UCSD-AML1 (cell line): ENCODE measurements at regions not wholly inside any gene's neighbourhood (a gene's known extent, or its start where the extent isn't known, plus 50 kb on each side); places are given as distances from the start of the nearest gene placed in this dataset.
"Not testable (repeated sequence)": the region's sequence is repeated elsewhere in the genome, so short reads cannot be mapped to it uniquely, and the experiment has no call there.

Source experiments
- DNase-seq: peaks from one replicate; lab custom pipeline; 2025; ENCODE audit not compliant: unreplicated experiment; lab: John Stamatoyannopoulos, UW

DNA sequence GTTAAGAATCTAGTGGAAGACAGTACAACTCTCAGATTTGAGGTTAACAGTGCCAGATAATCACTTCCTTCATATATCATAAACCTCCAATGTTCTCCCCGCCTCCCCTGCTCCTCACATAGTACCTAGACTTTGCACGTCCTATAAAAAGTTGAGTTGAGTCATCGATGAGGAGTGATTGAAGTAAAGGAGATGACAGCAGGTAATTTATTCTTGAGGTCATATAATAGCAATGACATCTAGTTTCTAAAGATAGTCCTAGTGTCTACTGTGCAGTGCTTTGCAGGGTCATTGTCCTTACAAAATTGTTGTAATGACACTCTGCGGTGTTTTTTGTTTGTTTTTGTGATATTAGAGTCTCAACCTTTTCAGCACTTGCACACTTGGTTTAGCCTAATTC lies 510.5 kb upstream of the LRFN5 start:
- DNase-seq: no peak

DNA sequence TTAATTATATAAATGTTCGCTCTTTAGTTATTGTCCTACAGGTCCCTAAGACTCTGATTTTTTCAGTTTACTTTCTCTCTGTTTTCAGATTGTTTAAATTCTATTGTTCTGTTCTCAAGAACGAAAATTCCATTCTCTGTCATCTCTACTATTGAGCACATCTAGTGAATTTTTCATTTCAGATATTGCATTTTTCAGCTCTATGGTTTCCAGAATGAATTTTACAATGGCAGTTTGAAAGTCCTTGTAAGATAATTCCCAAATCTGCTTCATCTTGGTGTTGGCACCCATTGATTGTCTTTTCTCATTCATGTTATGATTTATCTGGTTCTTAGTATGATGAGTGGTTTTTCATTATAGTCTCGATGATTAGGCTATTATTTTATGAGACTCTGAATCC lies 519.6 kb upstream of the LRFN5 start:
- no peak for DNase-seq

DNA sequence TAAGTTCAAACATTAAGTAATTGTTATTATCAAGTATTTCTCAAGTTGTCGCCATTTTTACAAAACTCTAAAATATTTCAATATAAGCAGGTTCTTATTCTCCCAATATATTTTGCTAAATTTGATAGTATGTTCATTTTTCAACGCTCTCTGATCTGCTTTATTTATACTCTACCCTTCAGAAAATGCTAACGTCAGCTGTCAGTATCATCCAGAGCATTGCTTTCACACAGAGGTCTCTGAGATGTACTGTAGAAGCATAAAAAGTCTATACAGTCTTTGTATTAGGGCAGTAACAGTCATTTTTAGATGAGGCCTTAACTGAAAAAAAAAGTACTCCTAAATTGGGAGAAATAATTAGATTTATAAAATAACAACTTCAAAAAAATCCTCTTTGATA lies 533.1 kb upstream of the LRFN5 start:
- no peak for DNase-seq

DNA sequence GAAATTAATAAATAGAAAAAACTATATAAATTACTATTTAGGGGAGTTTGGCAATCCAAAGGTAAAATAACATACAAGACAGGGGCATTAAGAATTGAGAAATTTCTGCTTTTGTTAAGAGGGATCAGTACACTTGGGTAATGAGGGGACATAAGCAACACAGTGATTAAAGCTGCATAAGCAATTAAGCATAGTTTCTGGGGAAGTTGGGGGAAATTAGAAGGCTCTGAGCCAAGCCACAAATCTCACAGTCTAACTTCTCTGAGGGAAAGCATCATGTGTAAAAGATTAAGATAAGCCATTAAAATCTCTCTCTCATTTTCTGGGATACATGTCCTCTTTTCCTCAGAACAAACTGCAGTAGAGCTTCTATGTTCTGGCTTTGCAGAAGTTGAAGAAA lies 533.9 kb upstream of the LRFN5 start:
- no peak for DNase-seq

DNA sequence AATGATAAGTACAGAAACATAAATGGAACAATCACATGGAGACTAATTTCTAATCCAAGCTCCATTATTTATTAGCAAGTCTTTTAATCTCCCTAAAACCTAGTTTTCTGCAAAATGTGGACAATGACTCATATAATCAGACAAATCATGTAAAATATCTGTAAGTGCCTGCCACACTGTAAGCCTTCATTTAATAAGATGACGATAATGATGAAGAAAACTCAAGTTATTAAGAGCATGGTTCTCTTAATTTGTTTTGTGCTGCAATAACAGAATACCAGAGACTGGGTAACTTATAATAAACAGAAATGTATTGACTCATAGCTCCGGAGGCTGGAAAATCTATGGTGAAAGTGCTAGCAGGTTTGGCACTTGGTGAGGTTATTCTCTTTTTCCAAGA lies 535.3 kb upstream of the LRFN5 start:
- no peak for DNase-seq

DNA sequence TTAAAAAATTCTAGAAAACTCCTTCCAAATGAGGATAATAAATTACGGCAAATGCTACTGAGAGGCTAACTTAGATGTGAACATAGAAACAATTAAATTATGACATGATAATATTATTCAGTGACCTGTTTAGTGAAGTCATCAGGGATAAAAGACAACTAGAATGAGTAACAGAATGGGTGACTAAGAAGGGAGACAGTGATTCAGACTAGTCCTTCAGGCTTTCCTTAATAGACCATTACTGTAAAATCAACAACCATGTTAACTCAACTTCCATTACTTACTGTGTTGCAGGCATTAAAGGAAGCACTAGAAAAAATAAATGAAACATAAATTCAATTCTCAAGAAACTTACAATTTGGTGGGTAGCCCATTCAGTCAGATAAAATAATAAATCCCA lies 543.9 kb upstream of the LRFN5 start:
- DNase-seq: no peak

DNA sequence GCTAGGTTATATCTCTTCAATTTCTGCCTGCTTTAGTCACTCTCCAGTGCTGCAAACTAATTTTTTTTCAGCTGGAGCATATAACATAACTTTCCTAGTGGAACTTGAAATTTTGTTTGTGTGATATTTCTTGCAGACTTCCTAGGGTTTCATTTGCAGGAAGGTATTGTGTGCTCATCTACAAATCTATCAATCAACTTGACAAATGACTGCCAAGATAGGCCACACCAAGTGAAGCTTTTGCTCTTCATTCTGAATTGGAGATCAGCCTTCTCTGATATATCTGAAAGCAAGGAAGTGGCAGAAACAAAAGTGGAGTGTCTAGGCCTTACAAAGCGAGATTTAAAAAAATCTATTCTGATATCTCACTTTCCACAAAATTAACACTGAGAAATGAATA lies 551.1 kb upstream of the LRFN5 start:
- DNase-seq: no peak

DNA sequence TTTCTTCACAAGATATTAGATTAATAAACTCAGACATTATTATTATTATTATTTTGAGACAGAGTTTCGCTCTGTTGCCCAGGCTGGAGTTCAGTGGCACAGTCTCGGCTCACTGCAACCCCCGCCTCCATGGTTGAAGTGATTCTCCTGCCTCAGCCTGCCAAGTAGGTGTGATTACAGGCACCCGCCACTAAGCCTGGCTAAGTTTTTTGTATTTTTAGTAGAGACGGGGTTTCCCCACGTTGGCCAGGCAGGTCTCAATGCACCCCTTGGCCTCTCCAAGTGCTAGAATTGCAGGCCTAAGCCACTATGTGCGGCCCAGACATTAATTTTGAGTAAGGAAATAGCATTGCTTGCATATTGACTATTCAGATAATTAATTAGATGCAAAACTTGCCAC lies 554.9 kb upstream of the LRFN5 start:
- no peak for DNase-seq

DNA sequence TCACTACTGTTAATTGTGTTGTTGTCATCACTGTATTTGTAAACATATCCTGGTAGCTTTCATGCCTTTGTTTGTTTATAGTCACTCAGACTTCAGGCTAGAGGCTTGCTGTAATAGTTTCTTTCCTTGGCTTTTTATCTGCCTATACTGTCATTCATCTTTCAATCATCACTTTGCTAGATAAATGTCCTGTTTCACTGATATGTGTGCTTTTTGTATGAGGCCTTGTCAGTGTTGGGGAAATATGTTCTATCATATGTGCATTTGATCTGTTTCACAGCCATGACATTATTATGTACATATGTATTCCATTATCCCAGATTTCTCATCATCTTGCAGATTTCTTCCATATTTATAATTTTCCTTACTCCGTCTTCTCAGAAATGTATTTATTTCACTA lies 558.9 kb upstream of the LRFN5 start:
- no peak for DNase-seq

DNA sequence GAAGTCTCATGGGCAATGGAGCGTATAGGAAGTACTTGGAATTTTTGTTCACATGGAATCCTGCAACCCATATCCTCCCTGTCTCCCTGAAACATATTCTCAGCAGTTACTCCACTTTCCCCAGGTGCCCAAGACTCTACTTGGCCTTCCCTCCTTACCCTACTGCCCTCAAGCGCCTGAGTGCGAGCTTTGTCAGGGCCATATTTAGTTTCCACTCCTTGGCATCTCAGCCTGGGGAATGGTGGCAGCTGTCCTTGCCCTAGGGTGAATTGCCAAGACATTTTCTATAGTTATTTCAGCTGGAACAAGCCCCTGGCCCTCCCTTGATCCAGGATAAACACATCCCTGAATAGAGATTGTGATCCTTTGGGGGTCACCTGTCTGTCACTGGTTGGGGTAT lies 569.3 kb upstream of the LRFN5 start:
- no peak for DNase-seq

DNA sequence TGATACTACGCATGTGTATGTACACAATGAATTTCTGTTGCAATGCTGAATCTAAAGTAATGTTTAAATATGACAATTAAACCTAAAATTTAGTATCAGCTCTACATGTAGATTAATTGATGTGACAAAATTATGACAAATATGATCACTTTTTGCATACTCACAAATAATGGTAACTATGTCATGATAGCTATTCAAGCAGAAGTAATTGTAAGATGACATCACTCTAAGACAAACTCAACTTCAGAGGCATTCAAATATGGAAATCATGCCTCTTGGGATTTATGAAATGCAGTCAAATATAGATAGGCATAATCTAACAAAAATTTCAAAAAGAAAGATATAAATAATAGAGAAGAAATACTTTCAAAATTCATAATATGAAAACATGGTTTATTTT lies 571.7 kb upstream of the LRFN5 start:
- no peak for DNase-seq

DNA sequence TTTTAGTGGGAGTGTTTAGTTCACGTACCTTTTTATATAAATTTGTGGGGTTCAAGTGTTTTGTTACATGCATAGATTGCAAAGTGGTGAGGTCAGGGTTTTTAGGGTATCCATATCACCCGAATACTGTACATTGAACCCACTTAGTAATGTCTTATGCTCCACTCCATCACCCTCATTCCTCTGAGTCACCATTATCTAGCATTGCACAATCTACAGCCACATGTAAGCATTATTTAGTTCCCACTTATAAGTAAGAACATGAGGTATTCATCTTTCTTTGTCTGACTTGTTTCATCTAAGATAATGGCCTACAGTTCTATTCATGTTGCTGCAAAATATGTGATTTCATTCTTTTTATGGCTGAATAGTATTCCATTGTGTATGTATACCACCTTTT lies 583.7 kb upstream of the LRFN5 start:
- no peak for DNase-seq

DNA sequence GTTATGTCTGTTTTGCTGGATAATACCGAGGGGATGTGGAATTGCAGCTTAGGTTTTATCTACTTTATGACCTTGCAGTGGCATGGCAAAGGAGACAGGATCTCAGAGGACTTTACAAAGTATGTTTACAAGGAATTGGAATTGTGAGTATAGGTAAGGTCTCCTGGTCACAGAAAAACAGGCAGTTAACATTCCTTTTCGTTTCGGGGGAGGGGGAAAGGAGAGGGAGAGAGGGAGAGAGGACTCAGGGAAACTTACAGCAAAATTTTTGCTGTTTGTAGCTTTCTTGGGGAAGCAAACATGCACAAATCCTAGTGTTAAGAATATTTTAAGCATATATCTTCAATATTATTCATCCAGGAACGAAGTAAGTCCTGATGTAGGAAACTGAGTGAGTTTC lies 590.5 kb upstream of the LRFN5 start:
- no peak for DNase-seq

DNA sequence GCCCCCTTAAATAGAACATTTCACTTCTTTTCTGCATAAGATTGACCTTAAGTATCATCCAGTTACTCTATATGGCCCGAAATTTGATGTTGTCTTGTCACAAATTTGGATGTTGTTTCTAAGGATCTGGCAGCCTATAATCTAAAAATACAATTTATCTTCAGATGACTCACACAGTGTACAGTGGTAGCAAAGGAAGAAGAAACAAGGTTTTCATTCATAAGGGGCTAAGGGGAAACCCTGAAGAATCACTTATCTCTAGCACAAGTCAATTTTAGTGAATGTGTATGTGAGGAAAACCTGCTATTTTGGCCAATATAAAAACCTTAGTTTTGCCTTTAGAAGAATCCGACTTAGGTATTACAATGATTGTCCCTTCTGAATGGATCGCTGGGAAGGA lies 606.3 kb upstream of the LRFN5 start:
- DNase-seq: no peak

DNA sequence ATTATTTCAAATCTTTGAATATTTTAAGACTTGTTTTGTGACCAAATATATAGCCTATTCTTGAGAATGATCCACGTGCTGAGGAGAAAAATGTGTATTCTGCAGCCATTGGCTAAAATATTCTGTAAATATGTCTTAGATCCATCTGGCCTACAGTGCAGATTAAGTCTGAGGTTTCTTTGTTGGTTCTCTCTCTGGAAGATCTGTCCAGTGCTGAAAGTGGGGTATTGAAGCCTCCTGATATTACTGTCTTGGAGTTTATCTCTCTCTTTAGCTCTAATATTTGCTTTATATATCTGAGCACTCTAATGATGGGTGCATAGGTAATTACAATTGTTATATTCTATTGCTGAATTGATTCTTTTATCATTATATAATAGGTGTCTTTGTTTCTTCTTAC lies 617.4 kb upstream of the LRFN5 start:
- no peak for DNase-seq

DNA sequence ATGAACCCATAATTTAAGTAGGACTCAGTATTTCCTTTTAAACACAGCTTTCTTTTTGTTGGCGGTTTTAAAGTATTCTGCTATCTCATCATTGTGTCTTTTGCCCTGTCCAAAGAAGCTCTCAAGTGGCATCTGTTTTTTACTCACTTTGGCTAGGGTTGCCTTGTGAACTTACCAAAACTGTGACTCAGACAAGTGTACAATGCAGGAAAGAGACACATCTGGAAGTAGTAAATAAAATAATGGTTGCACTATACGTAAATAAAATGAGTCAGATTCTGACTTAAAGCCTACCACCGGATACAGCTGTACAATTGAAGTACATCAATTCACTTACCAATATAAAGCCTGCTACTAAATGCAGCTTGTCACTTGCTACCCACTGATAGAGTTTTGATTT lies 619.2 kb upstream of the LRFN5 start:
- no peak for DNase-seq

DNA sequence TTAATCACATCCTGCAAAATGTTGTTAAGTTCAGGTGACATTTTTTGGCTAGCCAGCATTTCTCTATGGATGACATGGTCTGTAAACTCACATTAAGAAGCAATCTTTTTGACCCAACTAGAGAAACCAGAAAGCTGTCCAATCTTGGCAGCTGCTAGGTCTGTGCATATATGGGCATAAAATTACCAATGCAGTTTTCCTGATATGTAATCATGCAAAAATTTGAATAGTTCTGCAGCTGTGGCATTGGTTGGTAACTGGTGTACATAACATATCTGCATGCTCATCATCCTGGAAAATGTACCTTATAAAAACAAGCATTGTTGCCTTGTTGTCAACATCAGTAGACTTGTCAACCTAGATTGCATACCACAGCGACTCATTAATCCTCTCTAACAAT lies 620.0 kb upstream of the LRFN5 start:
- no peak for DNase-seq

DNA sequence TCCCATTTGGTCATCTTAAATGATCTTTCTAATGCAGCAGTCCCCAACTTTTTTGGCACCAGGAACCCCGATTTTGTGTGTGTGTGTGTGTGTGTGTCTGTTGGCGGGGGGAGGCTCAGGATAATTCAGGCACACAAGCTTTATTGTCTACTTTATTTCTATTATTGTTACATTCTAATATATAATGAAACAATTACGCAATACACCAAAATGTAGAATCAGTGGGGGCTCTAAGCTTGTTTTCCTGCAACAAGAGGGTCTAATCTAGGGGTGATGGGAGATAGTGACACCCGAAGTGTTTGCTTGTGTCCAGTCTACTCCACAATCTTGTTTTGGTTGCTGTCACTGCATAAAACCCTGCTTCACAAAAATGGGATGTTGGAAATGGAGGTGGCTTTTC lies 621.1 kb upstream of the LRFN5 start:
- DNase-seq: no peak

DNA sequence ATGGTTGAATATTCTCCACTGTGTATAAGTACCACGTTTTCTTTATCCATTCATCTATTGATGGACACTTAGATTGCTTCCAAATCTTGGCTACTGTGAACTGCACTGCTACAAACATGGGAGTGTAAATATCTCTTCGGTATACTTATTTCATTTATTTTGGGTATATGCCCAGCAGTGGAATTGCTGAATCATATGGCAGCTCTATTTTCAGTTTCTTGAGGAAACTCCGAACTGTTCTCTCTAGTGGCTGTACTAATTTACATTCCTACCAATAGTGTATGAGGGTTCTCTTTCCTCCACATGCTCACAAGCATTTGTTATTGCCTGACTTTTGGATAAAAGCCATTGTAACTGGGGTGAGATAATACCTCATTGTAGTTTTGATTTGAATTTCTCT lies 623.1 kb upstream of the LRFN5 start:
- no peak for DNase-seq

DNA sequence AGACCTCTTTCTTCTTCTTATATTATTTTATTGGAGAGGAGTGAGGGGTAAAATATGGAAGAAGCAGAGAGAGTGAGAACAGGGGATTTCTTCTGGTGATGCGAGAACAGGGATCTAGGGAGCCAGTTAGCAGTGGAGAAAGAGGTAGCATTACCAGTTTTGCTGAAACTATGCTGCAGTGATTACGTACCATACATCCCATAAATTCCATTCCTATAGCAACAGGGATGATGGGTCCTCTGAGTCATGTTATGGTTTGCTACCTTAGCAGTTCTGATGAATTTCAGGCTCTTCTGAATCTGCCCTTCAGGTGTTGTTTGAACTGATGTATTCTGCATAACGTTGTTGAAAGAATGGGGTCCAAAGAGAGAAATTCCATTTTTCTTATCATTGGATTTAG lies 625.4 kb upstream of the LRFN5 start:
- no peak for DNase-seq

DNA sequence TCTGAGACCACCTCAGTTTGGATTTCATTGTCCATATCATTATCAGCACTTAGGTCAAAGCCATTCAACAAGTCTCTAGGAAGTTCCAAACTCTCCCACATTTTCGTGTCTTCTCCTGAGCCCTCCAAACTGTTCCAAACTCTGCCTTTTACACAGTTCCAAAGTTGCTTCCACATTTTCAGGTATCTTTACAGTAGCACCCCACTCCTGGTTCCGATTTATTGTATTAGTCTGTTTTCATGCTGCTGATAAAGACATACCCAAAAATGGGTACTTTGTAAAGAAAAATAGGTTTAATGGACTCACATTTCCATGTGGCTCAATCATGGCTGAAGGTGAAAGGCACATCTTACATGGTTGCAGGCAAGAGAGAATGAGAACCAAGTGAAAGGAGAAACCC lies 646.4 kb upstream of the LRFN5 start:
- DNase-seq: not testable (repeated sequence)

DNA sequence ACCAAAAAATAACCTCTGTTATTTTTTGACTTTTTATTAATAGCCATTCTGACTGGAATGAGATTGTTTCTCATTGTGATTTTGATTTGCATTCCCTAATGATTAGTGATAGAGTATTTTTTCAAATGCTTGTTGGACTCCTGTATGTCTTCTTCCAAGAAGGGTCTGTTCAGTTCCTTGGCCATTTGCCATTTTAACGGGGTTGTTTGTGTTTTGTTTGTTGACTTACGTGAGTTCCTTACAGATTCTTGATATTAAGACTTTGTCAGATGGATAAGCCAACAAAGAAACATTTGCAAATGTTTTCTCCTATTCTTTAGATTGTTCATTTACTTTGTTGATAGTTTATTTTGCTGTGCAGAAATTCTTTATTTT lies 651.6 kb upstream of the LRFN5 start:
- DNase-seq: no peak

DNA sequence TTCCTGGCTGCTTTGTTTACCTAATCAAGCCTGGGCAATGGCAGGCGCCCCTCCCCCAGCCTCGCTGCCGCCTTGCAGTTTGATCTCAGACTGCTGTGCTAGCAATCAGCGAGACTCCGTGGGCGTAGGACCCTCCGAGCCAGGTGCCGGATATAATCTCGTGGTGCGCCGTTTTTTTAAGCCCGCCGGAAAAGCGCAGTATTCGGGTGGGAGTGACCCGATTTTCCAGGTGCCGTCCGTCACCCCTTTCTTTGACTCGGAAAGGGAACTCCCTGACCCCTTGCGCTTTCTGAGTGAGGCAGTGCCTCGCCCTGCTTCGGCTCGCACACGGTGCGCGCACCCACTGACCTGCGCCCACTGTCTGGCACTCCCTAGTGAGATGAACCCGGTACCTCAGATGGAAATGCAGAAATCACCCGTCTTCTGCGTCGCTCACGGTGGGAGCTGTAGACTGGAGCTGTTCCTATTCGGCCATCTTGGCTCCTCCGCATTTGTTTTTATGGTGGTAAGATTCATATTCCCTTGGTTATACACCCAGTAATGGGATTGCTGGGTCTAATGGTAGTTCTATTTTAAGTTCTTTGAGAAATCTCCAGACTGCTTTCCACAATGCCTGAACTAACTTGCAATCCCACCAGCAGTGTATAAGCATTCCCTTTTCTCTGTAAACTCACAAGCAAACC lies 652.1 kb upstream of the LRFN5 start:
- DNase-seq: not testable (repeated sequence)

DNA sequence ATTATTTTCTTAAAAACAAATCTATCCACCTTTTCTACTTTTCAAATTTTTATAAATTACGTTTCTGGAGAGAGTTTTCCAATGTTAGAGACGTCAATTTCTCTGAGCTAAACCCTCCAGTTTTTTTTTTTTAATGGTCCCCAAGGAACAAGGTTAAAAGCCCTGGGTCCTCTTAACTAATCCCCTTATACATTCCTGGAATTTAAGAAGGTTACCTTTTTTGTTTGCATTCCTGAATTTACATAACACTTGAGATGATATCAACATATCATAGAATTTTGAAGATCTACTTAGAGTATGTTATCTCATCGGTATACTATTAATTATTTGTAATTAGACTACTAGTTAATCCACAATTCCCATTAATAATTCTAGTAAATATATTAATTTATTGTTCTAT lies 662.2 kb upstream of the LRFN5 start:
- no peak for DNase-seq
